B cell (primary cell): ENCODE measurements at regions not wholly inside any gene's neighbourhood (a gene's known extent, or its start where the extent isn't known, plus 50 kb on each side); places are given as distances from the start of the nearest gene placed in this dataset.

ENCODE experiments used
- CTCF ChIP-seq: fragments of 200-600 bp; IDR thresholded peaks from one replicate; pipeline ENCODE4 v1.8.0; 2022; ENCODE audit warnings: antibody characterized with exemption, mild to moderate bottlenecking
- EZH2 ChIP-seq: IDR thresholded peaks from 2 replicates; pipeline ENCODE4 v1.6.1; 2012; ENCODE audit warnings: borderline replicate concordance, low read depth, mild to moderate bottlenecking, moderate library complexity, low read length; ENCODE audit not compliant: insufficient read depth, poor library complexity, severe bottlenecking

- TF ChIP-seq EZH2 (no peak), CTCF (no peak)
These were observed 88.3 kb downstream of the INSIG2 start for GRCh38 chr2:118176601-118177000.
